HG02943 (cell line): ENCODE measurements at regions not wholly inside any gene's neighbourhood (a gene's known extent, or its start where the extent isn't known, plus 50 kb on each side); places are given as distances from the start of the nearest gene placed in this dataset.
A peak's percentile ranks its signal among the peaks of the same experiment; 100 is the strongest.
"Not testable (repeated sequence)": the region's sequence is repeated elsewhere in the genome, so short reads cannot be mapped to it uniquely, and the experiment has no call there.

Source experiments
- ATAC-seq: cut with Tn5 transposase; IDR thresholded peaks from one replicate; pipeline ENCODE4 v1.9.1; 2021; ENCODE audit warnings: mild to moderate bottlenecking, low read depth, moderate library complexity; ENCODE audit not compliant: unreplicated experiment

DNA sequence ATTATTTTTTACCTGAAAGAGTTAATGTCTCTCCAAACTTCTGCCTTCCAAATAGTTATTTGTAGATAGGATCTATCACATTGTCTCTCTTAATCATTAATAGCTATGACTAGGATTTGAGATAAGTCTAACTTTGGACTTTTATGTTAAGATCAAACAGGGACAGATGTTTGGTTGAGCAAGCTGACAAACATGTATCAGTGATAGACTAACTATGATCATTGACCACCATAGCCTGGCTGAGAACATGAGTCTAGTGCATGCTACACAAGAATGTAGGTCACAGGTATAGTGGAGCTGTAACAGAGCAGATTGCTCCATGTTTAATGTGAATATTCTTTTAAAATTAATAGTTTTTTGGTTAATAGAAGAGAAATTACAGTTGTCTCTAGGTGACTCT, 52.0 kb downstream of the SYT15B start:
- ATAC-seq: not testable (repeated sequence)

DNA sequence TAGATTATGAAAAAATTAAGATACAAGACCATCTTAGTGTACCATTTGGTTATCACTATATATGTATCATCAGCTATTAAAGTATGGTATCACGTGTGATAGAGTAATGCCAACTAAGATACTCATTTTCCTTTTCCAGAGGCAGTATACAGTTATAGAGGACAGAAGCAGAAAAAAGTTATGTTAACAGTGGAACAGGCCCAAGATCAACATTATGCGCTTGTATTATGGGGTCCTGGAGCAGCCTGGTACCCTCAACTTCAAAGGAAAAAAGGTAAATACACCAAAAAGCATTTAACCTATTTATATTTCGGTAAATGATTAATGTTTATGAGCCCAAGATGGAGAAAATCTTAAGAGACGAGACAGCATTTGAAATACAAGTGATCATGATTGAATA, 52.9 kb downstream of the SYT15B start:
- not testable (repeated sequence) for ATAC-seq

DNA sequence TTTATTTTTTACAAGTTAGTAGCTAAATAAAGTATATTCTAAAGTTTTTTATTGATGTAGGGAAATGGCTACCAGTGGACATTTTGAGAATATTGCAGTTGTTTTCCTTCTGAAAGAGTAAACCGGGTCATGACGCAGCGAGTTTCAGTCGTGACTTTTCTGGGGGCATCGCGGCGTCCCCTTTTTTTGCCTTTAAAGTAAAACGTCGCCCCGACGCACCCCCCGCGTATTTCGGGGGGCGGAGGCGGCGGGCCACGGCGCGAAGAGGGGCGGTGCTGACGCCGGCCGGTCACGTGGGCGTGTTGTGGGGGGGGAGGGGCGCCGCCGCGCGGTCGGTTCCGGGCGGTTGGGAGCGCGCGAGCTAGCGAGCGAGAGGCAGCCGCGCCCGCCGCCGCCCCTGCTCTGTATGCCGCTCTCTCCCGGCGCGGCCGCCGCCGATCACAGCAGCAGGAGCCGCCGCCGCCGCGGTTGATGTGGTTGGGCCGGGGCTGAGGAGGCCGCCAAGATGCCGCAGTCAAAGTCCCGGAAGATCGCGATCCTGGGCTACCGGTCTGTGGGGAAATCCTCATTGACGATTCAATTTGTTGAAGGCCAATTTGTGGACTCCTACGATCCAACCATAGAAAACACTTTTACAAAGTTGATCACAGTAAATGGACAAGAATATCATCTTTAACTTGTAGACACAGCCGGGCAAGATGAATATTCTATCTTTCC, 57.5 kb downstream of the SYT15B start:
- peak; percentile 97 for ATAC-seq

DNA sequence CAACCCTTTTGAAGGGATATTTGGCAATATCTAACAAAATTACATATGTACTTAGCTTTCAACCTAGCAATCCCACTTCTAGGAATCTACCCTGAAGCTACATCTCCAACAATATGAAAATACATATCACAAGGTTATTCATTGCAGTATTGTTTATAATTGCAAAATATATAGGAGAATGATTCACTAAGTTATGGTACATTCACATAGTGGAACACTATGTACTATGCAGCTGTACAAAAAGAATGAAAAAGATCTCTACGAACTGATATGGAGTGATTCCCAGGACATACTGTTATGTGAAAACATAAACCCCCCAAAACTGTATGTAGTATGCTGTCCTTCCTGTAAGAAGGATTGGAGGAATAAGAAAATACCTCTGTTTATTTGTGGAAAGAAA, 62.1 kb downstream of the SYT15B start:
- not testable (repeated sequence) for ATAC-seq

DNA sequence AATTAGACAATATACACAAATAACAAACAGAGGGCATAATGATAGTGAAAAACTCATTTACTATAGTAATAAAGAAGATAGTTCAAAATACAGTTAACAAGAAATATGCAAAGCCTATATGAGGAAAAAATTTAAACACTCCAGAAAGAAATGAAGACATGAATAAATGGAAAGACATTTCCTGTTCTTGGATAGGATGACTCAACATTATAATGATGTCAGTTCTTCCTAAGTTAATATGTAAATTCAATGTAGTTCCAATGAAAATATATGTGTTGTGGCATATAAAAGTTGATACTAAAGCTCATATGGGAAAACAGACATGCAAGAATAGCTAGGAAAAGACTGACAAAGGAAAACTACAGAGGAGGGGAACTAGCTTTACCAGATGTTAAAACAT, 63.5 kb downstream of the SYT15B start:
- ATAC-seq: not testable (repeated sequence)

DNA sequence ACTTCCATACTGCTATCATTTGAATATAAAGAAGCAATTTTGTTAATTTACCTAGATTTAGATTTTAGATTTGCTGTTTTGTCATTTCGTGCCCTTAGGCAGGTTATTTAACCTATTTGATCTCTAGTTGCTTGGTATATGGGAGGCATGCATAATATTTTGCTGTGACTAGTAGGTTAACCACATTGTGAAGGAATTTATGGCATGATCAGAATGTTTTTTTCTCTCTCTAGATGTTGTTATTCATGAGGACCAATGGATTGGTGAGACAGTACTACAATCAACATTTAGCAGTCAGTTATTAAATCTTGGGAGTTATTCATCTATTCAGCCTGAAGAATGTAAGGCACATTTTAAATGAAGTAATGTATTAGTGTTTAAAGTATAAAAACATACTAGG, 67.2 kb downstream of the SYT15B start:
- ATAC-seq: not testable (repeated sequence)

DNA sequence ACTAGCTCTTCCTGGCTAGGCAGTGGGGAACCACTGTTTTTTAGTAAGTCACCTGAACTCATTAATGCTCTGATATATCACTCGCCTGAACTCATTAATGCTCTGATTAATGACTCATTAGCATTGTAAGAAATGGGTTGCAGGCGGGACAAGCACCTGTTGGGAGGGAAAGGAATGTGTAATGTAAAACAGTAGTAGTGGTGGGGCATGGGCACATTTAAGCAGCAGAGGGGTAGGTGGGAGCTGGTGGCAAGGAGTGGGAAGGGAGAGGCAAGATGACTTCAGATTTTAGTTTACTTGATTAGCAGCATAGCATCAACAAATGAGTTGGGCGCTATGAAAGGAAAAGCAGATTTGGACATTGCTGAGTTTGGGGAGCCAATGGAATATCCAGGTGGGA, 68.2 kb downstream of the SYT15B start:
- not testable (repeated sequence) for ATAC-seq

DNA sequence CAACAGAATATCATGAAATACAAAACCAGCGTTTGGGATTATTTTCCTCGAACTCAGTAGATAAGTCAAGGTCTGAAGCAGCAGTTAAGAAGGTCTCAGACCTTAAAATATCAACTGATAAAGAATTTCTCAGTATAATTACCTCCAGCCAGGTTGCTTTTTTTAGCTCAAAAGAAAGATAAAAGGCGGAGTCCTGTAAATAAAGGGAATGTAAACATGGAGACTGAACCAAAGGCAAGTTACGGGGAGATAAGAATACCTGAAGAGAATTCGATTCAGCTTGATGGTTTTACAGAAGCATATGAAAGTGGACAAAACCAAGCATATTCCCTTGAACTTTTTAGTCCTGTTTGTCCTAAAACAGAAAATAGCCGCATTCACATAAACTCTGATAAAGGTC, 73.1 kb downstream of the SYT15B start:
- not testable (repeated sequence) for ATAC-seq

DNA sequence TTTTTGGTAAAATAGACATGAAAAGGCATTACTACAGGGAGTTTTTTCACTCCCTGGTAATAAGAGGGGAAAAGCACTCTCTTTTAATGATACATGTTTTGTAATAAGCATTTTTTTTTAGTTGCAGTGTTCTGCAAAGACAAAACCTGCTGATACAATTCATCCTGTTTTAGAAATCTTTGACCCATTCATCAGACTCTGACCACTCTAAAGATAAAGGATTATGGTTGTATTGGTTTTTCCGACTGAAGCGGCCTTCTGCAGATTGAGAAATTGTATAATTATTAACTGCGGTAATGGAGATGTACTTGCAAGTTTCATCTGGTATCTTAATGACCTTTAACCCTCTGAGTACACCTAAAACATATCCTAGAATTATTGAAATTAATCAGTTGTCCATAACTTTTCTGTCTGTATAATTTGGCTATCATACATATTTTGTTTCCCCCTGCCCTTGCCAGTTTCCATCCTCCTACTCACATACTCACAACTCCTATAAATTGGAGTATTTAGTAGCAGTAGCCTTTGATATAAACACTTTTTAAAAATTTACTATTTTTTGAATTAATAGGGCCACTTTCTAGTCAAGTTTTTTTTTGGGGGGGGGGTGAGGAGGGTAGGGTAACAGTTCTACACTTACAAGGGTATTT, 79.4 kb downstream of the SYT15B start:
- ATAC-seq: not testable (repeated sequence)

DNA sequence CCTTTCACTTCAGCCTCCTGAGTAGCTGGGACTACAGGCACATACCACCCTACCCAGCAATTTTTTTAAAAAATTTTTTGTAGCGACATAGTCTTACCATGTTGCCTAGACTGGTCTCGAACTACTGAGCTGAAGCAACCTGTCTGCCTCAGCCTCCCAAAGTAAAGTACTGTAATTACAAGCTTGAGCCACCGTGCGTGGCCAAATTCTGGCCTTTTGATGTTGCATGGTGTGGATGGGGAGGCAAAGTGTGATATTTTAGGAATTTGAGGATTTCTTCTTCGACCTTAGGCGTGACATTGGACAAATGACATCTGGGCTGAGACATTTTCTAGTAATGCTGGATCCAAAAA, 81.8 kb downstream of the SYT15B start:
- not testable (repeated sequence) for ATAC-seq

DNA sequence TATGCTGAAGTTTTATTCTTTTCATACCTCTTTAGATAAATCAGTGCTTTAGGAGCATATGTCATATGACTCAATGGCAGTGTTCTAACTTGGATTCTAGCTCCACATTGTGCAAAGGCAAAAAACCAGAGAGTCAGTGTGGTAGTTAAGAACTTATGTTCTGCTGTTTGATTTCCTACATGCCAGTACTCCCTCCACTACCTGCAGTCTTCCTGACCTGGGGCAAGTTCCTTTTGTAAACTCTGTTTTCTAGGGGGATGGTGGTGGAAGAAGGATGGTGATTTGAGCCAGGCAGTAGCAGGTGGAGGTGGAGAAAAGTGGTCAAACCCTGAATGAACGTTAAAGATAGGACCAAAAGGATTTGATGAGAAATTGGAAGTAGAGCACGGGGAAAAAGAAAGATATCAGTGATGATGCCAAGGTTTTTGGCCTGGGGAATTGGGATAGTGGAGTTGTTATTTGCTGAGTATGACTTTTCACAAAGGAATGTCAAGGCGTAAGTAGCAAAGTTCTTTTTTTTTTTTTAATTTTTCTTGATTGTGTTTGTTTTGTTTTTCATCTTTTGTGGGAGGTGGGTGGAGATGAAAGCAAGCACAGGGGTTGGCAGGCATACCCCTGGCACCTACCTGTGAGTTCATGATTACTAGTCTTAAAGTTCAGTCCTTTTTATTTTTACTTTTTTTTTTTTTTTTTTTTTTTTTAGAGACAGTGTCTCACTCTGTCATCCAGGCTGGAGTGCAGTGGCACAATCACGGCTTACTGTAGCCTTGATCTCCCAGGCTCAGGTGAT, 82.3 kb downstream of the SYT15B start:
- ATAC-seq: not testable (repeated sequence)

DNA sequence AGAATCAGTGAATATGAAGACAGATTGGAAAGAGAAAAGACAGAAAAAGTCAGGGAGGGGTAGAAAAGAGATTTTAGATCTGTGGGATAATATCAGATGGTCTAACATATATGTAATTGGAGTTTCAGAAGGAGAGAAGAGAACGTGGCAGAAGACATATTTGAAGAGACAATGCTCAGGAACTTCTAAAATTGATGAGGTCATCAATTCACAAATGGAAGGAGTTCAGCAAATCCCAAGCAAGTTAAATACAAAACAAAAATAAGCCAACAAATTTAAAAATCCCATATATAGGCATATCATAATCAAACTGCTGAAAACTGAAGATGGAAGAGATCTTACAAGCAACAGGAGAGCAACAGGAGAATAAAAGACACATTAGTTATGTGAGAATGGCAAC, 87.3 kb downstream of the SYT15B start:
- not testable (repeated sequence) for ATAC-seq

DNA sequence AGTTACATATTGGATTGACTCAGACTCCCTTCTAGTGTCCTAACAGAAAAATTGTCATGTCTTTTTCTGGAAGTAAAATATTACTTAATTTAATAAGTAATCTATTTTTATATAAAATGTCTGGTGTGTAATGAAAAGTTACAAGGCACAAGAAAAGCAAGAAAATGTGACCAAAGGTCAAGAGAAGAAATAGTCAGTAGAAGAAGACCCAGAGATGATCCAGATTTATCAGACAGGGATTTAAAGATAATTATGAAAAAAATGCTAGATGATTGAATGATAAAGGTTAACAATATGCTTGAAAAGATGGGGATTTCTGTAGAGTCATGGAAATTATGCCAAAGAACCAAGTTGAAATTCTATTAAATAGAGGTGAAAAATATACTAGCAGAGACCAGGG, 87.8 kb downstream of the SYT15B start:
- ATAC-seq: not testable (repeated sequence)

DNA sequence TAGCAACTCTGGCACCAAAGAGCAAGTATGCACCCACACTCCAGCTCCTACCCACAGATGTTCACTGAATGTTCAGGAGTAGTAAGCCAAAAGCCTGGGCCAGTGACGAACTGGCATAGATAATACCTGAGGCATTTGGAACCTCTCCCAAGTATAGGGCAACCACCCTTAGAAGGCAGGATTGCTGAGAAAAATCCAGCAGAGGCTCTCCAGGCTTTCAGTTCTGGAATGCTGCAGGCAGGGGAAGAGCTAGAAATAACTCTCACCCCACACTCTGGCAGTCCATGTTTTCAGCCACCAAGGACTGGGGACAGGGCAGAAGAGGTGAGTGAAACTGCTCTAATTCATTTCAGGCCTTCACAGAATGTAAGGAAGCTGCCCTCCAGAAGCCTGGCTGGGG, 90.3 kb downstream of the SYT15B start:
- not testable (repeated sequence) for ATAC-seq

DNA sequence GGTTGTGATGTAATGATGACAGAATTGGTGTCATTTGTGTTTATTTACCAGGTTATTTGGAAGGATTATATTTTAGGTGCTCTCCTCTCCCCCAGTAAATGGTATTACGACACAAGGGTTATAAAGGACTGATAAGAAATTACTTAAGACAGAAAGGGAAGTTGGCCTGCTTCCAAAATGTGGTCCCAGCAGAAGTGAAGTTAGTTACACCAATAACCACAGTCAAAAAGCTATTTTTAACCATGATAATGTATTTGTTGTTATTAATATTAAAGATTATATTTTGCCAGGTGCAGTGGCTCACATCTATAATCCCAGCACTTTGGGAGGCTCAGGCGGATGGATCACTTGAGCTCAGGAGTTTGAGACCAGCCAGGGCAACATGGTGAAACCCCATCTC, 92.5 kb downstream of the SYT15B start:
- ATAC-seq: not testable (repeated sequence)

DNA sequence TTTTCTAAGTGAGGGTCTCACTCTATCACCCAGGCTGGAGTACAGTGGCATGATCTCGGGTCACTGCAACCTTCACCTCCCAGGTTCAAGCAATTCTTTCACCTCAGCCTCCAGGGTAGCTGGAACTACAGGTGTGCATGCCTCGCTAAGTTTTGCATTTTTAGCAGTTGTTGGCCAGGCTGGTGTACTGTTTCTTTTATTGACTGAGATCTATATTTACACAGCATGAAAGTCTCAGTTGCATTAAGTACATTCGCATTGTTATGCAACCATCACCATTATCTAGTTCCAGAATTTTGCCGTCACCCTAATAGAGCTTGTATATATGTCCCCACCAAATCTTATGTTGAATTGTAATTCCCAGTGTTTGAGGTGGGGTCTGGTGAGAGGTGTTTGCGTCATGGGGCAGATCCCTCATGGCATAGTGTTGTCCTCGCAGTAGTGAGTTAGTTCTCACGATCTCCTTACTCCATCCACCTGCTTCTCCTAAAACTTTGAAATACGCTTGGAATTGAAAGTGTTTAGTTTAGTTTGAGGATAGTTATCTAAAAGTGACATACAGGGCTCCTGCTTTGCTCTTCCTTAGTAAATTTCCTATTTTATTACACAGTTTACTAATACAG, 101.3 kb downstream of the SYT15B start:
- ATAC-seq: not testable (repeated sequence)

DNA sequence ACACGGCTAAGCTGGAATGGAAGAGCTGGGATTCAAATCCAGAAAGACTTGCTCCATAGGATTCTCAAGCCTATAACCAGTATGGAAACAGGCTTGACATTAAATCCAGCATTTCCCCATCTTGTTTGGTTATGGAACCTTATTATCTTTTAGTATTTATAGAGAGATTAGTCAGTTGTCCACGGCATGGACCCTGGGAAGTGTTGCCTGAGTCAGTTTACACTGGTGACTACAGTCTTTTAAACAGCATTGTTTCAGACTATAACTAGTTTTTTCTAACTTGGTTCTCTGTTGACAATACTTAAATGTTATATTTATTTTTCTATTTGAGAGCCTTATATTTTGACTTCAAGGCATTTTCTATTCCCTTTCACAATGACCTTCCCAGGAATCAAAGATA, 106.7 kb downstream of the SYT15B start:
- ATAC-seq: not testable (repeated sequence)

DNA sequence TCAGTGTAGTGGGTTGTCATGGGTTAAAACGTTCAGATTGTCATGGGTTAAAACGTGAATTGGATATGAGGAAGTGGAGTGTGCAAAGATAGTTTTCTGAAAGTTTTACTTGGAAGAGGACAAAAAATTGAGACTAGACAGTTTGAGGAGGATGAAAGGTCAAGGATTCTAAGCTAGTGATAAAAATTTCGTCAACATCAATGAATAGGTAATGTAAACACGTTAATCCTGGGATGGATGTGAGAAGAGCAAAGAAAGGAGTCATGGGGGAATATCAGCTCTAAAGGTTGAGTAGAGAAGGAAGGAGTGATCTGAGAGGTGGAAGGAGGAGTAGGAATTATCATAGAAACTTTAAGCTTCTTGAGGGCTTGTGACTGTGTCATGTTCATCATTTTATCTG, 109.2 kb downstream of the SYT15B start:
- not testable (repeated sequence) for ATAC-seq

DNA sequence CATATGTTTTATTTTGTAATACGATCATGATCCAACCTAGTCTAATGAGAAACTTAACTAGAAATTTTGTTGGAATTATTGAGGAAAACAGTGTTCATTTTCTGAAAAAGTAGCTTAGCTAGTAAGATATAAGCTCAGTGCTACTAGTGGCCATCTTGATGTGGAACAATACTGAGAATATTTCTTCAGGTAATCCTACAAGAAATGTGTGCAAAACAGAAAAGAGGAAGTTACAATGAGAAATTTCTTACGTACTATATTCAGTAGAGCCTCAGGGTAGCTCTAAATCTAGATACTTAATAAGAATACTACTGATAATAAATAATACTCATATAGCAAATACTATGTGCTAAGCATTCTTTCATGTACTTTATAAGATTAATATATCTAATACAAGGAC, 114.8 kb downstream of the SYT15B start:
- ATAC-seq: not testable (repeated sequence)

DNA sequence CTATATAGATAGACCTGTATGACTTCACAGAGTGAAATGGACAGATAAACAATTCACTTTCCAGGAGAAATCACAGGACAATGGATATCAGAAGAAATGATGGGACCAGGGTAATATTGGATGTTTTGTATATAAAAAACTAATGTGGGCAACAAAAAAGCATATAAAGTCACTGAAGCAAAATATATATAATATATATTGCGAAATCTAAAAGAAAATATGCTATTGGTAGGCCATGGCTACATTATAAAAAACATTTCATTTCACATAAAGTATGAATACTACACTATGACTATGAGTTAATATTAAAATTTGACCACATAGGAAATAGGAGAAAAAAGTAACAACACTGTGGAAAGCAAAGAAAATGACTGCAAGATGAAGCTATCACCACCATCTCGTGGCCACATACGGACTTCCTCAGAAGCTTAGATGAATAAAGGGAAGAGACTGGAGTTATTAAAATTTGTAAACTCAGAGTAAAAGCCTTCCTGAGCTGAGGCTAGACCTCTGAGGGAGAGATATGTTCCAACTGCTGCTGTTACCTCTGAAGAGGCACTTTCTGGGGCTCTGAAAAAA, 115.8 kb downstream of the SYT15B start:
- not testable (repeated sequence) for ATAC-seq
